ENCODE measurements at regions not wholly inside any gene's neighbourhood (a gene's known extent, or its start where the extent isn't known, plus 50 kb on each side); places are given as distances from the start of the nearest gene placed in this dataset.

GRCh38 chr4:165631912-165632311 is 241.1 kb upstream of the TLL1 start:
- intact Hi-C loops (cut with DNase I), result no loop called here
- no peaks in the 10 kb centered on the region for H3K9me3 ChIP-seq
- H3K4me3 ChIP-seq, result no peak overlapping the region
- WGBS, 2 donors, result 77 to 80% methylated on average over 3 of the region's 3 CpGs
- H3K36me3 ChIP-seq (replicated peaks in 1 of 2; ENCODE audit: insufficient read depth in 1 of 2, low read depth in 2 of 2), result no peaks in the 10 kb centered on the region
- DNase-seq, result no peak
- H3K27me3 ChIP-seq, result no peaks in the 10 kb centered on the region
- ATAC-seq, result no peak
- no peak for TF ChIP-seq POLR2A (IDR thresholded peaks at IDR 0.05)
- TF ChIP-seq CTCF (IDR thresholded peaks at IDR 0.05), result no peak
- no peak overlapping the region for H3K27ac ChIP-seq
- no peaks in the 10 kb centered on the region for H3K4me1 ChIP-seq

- intact Hi-C loops (cut with DNase I), result no loop called here
- Histone ChIP-seq H3K4me1 (no peaks in the 10 kb centered on the region), H3K27me3 (no peaks in the 10 kb centered on the region), H3K4me3 (no peak overlapping the region), H3K36me3 (replicated peaks in 1 of 2; ENCODE audit: insufficient read depth in 1 of 2, low read depth in 2 of 2) (no peaks in the 10 kb centered on the region), H3K9me3 (no peaks in the 10 kb centered on the region), H3K27ac (no peak overlapping the region)
- TF ChIP-seq POLR2A (IDR thresholded peaks at IDR 0.05) (no peak), CTCF (IDR thresholded peaks at IDR 0.05) (no peak)
- ATAC-seq (no peak), DNase-seq (no peak)
These were observed 238.3 kb upstream of the TLL1 start for GRCh38 chr4:165634766-165635165.

DNA sequence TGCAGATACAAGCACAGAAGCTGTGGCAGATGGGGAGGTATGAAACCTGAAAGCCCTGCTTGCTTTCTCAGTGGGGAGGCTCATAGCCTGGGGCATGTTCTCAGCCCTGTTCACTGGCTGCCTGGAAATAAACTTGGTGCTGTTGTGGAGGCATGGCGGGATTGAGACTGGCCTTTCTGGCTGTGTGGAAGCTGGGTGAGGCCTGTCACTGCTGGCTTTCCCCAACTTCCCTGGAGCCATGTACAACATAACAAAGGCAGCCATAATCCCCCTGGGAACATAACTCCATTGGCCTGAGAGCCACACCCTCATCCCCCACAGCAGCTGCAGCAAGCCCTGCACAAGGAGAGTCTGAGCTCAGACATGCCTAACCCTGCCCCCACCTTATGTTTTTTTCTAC is 237.7 kb upstream of the TLL1 start:
- WGBS, 2 donors, result 100% methylated on average over 1 of the region's 1 CpG
- Histone ChIP-seq H3K36me3 (replicated peaks in 1 of 2; ENCODE audit: insufficient read depth in 1 of 2, low read depth in 2 of 2) (no peaks in the 10 kb centered on the region), H3K4me1 (no peaks in the 10 kb centered on the region), H3K9me3 (no peaks in the 10 kb centered on the region), H3K4me3 (no peak overlapping the region), H3K27ac (no peak overlapping the region), H3K27me3 (no peaks in the 10 kb centered on the region)
- ATAC-seq, result no peak
- no peak for TF ChIP-seq CTCF (IDR thresholded peaks at IDR 0.05)
- no peak for TF ChIP-seq POLR2A (IDR thresholded peaks at IDR 0.05)
- intact Hi-C loops (cut with DNase I), result no loop called here
- DNase-seq, result no peak

GRCh38 chr4:165635951-165636350 is 237.1 kb upstream of the TLL1 start:
- H3K27ac ChIP-seq, result no peak overlapping the region

More at GRCh38 chr4:165635951-165636350, 237.1 kb upstream of the TLL1 start:
- ATAC-seq (no peak), DNase-seq (no peak)
- WGBS, 2 donors, result 82 to 100% methylated on average over 2 of the region's 2 CpGs
- Histone ChIP-seq H3K27me3 (no peaks in the 10 kb centered on the region), H3K4me3 (no peak overlapping the region), H3K4me1 (no peaks in the 10 kb centered on the region), H3K9me3 (no peaks in the 10 kb centered on the region), H3K36me3 (replicated peaks in 1 of 2; ENCODE audit: insufficient read depth in 1 of 2, low read depth in 2 of 2) (no peaks in the 10 kb centered on the region)
- TF ChIP-seq POLR2A (IDR thresholded peaks at IDR 0.05) (no peak), CTCF (IDR thresholded peaks at IDR 0.05) (no peak)
- intact Hi-C loops (cut with DNase I), result no loop called here
